Inflammatory macrophage treated with lipopolysaccharide for 1 hour (primary cell): ENCODE measurements at regions not wholly inside any gene's neighbourhood (a gene's known extent, or its start where the extent isn't known, plus 50 kb on each side); places are given as distances from the start of the nearest gene placed in this dataset.
"Not testable (repeated sequence)": the region's sequence is repeated elsewhere in the genome, so short reads cannot be mapped to it uniquely, and the experiment has no call there.

Experiments
- DNase-seq, 2 donors: peaks; one replicate each; pipeline ENCODE4 v3.0.0-alpha.2; 2020 to 2022

DNA sequence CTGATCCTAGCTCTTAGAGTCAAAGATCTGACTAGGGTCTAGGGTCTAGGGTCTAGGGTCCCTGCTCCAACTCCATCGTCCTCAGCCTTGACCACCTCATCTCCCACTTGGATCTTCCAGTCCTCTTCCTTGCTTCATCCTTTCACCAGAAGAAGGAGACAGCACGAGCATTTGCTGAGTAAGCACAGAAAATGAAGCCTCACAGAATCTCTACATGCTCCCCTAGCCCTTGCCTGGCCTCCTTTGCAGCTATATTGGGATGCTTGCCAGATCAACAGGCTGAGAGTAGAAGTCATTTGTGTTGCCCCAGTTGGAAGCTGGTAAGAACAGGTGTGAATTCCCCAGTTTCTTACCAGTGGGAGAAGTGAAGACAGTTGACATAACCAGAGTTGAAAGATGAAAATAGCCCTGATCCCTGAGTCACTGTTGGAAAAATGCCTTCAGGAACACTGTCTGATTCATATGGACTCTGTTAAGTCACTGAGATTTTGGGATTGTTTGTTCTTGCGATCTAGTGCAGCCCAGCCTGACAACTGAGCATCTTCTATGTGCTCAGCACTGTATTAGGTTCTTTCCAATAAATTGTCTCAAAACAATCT, 552.5 kb downstream of the INSC start:
- no peak for DNase-seq

DNA sequence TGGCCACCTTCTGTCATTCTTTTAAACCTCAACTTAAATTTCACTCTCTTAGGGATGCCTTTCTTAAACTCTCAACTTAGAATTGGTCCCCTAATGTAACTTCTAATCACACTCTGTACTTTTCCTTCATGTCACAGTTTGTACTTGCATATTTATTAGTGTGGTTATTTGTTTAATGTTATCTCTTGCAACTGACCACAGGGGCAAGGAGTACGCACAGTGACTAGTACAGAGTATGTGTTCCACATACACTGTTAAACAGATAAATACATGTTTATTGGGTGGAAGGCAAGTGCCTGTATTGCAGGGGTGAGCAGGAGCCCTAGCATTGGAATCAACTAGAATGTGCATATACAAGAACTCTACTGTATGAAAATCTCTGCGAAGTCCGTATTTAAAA, 554.0 kb downstream of the INSC start:
- no peak for DNase-seq

DNA sequence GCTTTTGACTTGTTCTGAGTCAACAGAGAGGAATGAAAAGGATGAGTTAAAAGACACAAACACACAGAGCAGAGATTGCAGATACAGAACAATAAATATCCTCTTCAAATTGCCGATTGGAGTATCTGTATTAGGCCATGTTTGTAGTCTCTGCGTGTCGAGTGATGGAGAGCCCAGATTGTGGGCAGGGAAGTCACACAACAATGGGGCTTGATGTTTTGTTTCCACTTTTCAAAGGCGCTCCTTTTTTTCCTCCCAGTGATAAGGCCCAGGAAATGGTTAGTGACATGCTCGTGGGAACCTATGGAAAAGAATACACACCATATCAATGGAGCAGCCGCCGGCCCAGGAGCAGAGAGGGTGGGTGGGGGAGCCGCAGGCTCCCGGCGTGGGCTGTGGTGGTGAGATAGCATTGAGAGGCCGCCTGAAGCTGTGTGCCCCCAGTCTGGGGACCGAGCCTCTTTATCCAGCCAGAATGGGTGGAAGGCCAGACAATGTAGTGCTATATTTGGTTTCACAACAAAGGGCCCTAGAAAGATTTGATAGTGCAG, 555.9 kb downstream of the INSC start:
- DNase-seq = no peak

DNA sequence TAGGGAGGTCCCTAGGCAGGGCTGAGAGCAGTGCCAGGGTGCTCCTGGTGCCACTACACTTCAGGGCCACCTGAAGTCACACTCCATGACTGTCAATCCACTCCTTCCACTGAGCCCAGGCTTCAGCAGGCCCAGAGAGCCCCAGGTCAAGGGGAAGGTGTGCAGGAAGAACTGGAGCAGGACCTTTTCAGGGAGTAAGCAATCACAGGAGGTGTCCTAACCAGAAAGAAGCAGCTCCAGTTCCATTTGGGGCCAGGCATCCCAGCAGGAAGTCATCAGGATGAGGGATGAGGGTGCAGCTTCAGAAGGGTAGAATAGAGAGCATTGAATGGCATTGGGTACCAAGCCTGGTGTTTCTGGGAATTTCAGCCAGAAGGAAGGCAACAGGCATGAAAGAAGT, 556.5 kb downstream of the INSC start:
- DNase-seq = no peak

DNA sequence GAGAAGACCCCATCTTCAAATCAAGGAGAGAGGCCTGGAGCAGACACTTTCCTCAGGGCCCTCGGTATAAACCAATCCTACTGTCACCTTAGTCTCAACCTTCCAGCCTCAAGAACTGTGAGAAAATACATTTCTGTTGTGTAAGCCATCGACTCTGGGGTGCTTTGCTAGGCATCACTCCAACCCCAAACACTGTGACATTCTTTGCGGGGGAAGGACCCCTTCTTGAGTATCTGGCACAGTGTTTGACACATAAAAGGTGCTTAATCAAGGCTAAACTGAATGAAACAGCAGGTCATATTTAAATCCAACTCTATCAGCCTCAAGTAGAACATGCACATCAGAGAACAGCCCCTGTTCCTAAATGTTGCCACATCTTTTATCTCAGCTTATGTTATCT, 558.1 kb downstream of the INSC start:
- no peak for DNase-seq

DNA sequence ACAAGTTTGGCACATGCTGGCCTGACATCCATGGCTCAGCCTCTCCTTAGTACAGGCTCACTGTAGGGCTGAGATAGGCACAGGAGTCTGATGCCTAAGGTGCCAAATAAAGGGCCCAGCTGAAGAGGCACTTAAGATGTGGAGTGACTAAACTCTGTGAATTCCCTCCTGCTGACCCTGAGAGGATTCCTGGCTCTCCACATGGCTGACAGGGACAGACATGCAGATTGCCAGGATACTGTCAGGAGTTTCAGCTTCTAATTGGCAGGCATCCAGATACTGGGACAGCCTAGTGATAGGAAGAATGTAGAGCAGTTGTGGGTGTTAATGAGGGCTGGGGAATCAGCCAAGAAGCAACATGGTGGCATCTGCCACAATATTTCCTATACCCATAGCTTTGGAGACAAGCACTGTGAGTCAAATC, 558.7 kb downstream of the INSC start:
- no peak for DNase-seq

DNA sequence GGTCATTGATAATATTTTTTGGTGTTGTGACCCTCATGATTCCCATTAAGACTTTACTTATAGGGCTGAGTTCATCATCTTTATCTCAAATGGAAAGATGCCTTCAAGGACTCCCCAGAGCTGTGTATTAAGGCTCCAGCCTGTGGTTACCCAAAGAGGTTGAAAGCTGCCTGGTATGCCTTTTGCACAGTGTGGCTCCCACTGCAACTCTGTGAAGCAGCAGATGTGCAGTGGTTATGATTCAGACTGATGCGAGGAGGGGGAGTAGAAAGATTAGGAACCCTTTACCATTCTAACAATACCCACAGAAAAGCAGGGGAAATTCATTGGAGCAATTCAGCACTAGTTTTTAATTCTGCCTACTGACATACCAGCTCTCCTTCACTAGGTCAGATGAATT, 560.0 kb downstream of the INSC start:
- DNase-seq = no peak

DNA sequence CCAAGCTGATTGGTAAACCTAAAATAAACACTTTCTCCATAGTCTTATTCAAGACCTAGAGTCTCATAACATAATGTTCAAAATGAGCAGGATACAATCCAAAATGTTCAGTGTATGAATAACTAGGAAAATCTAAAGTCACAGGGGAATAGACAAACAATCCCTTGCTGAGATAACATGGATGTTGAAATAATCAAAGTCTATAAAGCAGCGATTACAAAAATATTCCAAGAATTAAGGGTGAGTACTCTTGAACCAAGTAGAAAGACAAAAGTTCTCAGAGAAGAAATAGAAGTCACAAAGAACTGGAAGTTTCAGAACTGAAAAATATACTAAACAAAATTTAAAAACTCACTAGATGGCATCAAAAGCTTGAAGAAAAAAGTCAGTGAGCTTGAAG, 561.0 kb downstream of the INSC start:
- DNase-seq = no peak

DNA sequence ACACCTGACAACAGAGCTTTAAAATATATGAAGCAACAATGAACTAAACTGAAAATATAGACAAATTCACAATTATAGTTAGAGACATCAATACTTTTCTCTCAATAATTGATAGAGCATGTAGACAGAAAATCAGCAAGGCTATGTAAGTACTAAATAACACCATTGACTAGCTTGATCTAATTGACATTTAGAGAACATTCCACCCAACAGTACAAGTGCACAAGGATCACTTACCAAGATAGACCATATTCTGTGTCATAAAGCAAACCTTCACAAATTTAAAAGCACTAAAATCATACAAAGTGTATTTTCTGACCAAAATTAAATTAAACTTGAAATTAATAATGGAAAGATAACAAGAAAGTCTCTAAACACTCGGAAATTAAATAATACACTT, 562.5 kb downstream of the INSC start:
- no peak for DNase-seq

DNA sequence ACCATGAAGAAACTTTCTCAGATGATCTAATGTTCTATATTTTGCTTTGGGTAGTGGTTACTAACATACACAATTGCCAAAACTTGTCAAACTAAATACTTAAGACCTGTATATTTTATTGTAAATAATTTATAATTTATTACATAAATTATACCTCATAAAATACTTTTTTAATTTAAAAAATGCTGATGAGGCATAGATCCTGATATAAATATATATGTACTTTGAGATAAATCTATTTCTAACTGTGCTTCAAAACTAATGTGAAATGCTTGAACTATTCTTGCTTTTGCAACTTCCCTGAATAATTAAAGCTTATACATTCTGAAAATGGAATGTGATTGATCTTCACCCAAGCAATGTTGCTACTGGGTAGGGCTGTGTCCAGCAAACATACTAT, 568.8 kb downstream of the INSC start:
- no peak for DNase-seq

DNA sequence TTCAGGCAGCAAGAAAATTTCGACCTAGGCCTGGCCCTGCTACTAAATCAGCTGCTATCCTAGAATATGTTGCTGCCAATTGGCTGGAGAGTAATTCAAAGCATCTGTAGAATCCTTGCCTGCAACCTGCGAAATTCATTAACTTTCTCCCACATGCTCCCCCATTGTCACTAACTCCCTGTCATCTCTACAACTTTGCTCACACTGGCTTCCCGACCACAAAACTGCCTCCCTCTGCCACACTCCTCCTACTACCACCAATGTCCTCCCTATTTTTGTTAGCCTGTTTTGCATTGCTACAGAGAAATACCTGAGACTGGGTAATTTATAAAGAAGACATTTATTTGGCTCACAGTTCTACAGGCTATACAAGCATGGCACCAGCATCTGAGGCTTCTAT, 570.6 kb downstream of the INSC start:
- DNase-seq = no peak

DNA sequence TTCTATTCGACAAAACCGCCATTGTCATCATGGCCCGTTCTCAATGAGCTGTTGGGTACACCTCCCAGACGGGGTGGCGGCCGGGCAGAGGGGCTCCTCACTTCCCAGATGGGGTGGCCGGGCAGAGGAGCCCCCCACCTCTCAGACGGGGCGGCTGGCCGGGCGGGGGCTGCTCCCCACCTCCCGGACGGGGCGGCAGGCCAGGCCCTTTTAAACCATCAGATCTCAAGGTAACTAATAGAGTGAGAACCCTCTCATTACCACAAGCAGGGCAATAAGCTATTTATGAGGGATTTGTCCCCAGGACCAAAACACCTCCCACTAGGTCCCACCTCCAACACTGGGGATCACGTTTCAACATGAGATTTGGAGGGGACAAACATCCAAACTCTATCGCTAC, 571.5 kb downstream of the INSC start:
- not testable (repeated sequence) for DNase-seq

DNA sequence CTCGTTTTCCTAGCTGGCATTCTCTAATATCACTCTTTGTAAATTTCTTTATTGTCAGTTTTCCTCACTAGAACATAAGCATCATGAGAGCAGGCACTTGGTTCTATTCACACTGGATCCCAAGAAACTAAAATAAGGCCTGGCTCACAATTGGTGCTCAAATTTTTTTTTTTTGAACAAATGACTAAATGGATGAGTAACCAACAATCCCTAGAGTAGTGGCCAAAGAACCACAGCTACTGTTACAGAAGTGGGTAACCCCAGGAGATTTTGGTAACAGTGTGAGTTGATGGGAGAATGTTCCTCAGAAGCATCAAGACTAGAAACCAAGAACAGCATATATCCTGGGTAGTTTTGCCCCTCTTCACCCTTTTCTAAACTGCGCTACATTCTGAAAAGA, 572.6 kb downstream of the INSC start:
- no peak for DNase-seq

DNA sequence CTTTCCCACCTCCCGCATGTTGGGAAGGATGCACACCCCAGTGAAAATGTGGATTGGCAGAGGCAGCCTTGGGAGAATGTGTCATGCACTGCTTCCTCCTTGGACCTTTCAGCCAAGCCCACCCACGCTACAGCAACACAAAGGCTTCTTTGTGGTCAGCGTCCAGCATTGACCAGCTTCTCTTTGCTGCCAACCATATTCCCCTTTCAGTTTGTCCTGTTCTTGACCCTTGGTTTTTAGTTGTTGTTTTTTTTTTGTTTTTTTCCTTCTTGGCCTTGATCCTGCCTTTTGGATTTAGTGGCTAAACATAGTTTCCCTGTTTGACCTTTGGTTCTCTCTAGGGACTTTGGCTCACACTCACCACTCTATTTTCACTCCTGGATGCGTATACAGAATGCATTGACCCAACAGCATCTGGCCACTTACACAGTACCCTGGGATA, 573.6 kb downstream of the INSC start:
- DNase-seq = no peak

DNA sequence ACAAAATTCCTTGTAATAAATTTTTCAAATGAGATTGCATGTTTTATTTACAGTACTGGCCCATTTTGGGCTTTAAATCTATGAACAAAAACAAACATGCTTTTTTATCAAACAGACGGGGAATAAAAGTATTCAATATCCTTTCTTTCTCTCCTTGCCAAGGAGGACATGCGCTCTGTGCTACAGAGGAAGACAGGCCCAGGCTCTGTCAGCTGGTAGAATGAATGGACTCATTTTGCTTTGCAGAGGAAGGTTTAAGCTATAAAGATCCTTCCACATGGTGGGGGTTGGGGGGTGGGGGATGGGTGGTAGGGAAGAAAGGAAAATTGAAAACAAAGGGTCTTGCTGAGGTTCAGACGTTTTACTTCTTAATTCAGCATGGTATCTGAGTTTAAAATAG, 575.6 kb downstream of the INSC start:
- no peak for DNase-seq

DNA sequence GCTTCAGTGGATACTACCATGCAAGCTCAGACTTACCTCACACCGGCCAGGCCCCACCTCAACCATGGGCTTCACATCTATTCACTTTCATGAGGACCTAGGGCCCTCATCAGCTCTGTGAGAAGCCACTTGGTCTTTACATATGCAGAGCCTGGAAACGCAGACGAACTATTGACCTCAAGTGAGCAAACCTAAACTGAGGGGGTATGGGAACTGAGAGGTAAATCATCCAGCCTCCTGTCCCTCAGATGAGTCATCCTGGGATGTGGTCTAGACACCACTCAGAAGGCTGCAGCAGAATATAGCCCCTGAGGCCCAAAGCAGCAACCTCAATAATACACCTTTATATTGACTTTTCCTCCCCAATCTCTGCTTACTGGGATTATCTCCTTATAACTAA, 578.0 kb downstream of the INSC start:
- no peak for DNase-seq

DNA sequence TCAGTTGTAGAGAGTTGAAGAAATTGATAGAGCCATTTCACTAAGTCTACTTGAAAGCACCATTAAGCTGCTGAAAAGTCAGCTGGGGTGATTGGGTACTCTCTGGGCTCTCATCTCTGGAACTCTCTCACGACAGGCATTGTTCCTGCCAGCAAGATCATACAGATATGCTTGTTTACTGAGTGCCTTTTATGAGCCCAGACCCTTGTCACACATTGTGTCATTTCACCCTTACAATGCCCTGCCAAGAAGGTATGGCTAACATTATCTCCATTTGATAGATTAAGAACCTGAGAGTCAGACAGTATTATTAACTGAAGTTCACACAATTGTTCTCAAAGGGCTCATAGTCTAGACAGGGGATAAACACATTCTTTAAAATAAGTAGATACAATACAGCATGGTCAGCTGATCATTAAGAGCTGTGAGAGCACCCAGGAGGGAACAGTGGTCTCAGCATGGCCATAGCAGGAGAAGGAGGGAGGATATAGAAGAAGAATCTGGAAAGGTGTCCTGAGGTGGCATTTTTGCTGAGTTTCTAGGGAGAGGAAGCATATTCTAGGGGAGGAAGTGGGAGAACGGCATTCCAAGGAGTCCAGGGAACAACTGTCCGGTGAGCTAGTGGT, 580.5 kb downstream of the INSC start:
- DNase-seq = no peak

DNA sequence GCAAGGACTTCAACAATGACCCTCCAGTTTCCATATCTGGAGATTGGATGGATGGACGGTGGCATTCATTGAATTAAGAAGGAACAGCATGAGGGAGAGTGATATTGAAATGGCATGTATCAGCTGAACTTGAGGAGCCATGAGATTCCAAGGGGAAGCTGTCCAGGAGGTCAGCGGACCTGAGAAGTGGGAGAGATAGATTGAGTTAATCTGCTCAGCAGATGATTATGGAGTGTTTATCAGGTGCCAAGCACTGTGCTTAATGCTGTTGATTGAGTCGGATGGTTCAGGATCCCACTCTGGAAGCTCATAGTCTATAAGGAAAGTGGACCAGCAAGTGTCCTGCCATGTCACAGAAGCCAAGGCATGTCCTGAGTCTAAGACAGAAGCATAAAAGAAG, 581.3 kb downstream of the INSC start:
- DNase-seq = no peak

DNA sequence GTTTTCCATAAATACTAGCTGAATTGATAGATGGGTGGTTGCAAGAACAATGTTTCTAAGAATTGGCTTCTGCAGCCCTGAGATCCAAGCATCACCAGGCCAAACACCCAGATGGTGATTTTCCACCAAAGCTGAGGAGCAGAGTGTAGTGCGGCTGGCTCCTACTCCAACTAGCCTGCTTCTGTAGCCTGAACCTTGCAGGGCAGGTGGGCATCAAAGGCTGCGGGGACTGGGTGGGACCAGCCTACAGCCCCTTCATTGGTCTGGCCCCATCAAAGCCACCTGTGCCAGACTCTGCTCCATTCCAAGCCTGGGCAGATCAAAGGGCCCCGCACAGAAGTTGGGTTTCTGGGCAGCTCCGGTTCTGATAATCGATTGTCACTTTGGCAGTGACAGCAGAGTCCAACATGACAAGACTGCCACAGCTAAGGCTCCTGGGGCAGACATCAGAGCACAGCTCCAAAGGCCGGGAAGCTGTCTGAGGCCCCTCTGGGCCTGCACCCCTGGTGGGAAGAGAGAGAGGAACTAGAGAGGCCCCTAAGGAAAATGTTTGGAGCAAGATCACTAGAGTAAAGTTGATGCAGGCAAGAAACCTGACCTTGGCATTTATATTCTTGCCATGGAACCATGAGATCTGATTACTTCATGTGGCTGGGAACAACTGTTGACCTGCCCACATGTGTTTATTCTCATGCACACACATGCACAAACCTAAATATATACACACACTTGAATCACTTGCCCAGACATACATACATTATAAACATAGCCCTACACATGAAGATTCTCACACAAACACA, 582.9 kb downstream of the INSC start:
- no peak for DNase-seq

DNA sequence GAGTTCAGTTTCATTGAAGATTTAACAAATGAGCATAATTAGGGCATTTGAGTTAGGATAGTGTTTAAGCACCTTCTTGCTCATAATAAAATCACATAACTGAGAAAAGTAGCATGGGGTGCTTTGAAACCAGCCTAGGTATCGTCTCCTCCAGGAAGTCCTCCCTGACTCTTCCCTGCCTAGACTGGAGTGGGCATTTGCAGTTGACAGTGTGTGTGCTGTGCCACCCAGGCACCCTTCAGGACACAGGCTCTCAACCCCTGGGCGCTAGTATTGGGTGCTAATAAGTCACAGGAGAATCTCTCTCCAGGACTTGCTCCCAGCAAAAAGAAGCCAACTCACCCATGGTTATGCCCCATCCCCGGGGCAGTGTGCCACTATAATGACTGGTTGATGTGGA, 584.1 kb downstream of the INSC start:
- no peak for DNase-seq

DNA sequence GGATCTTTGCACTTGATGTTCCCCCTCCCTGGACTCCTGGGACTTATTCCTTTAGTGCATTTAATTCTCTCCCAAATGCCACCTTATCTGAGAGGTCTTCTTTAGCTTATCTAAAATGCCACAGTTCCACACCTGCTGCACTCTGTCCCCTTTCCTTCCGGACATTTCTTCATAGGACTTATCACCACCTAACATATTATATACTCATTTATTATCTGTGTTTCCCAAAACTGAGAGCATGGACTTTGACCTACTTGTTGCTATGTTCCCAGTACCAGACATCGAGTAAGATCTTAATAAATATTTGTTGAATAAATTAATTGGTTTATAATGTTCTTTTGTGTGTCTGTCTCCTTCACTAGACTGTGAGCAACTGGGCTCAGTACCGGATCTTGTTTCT, 585.3 kb downstream of the INSC start:
- DNase-seq = no peak

DNA sequence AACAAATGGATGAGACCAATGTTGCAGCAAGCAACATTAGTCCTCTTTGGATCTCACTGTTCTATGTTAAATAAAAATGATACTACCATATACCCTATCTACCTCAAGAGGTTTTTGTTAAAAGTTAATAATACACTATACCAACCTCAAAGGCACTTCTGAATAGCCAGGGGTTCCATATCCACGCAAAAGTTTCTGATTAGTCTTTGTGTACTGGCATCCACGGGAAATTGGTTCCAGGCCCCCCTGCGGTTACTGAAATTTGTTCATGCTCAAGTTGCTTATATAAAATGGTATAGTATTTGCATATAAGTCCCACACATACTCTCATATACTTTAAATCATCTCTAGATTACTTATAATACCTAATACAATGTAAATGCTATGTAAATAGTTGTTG, 585.7 kb downstream of the INSC start:
- no peak for DNase-seq

DNA sequence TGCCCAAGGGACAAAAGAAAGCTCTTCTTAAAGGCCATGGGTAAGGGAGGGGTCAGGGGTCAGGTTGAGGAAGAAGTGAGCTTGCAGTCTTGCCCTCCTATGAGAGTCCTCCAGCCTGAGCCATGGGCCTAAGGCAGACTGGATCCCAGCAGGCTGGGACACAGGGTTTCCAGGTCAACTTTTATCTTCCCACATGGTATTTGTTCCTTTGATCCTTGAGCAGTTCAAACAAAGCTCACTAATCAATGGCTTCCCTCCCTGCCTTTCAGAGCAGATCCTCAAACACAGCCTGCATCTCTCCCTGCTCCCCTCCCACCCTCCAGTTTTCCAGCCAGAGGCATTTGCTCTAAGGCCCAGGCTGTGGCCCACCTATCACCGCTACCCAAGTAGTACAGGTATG, 589.3 kb downstream of the INSC start:
- no peak for DNase-seq

DNA sequence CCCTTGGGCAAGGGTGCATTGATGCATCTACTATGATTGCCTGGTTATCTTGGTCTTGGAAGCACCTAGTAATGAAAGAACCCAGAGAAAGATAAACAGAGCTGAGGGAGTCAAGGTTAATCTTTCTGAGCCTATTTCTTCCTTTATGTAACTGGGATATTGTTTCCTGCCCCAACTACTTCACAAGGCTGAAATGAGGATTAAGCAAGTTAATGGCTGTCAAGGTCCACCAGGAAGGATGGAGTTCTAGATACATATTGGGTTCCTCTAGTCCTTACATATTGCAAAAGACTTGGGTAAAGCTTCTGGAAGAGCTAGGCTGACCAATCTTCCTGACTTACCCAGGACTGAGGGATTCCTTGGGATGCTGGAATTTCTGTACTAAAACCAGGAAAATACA, 589.8 kb downstream of the INSC start:
- no peak for DNase-seq
